ENCODE measurements at regions not wholly inside any gene's neighbourhood (a gene's known extent, or its start where the extent isn't known, plus 50 kb on each side); places are given as distances from the start of the nearest gene placed in this dataset.

GRCh38 chr2:38498045-38498481, 104.7 kb downstream of the HNRNPLL start:
- Mint-ChIP-seq H3K4me3 (peak overlapping the region; percentile 63), H3K4me1 (peaks cover 11% of the 10 kb centered on the region), H3K27me3 (peaks cover 5% of the 10 kb centered on the region), H3K36me3 (ENCODE audit: low read depth) (no peaks in the 10 kb centered on the region), H3K9me3 (peaks cover 7% of the 10 kb centered on the region), H3K27ac (peak overlapping the region; percentile 74)
- no peak for TF ChIP-seq CTCF (IDR thresholded peaks at IDR 0.05)
- peak; percentile 98 for ATAC-seq (ENCODE audit: low read depth)
- peak; percentile 21 for DNase-seq
- CTCF ChIA-PET: interaction anchor here (1.1 to 3.4 kb wide), 2 partner anchors 11 to 122 kb away, joined by 3 to 23 read pairs; no protein-coding TSS in a partner anchor
- POLR2A ChIA-PET: interaction anchor here (0.7 to 1.4 kb wide), 3 partner anchors 35 to 575 kb away, joined by 3 to 5 read pairs (median 4); partner anchors contain the start of gene SRSF7
- intact Hi-C loops (cut with micrococcal nuclease): loop anchor here (2.0 kb wide), 1 partner anchor 121 kb away; the partner anchor contains the start of gene ATL2

- H3K9me3 Mint-ChIP-seq: peaks cover 6% of the 10 kb centered on the region
- ChIA-PET CTCF (interaction anchor here (3.4 kb wide), 1 partner anchor 11 kb away, joined by 23 read pairs; no protein-coding TSS in a partner anchor), POLR2A (interaction anchor here (0.9 to 1.4 kb wide), 2 partner anchors 35 to 254 kb away, joined by 3 to 5 read pairs; partner anchors contain the start of gene SRSF7)
- H3K4me1 Mint-ChIP-seq: peaks cover 11% of the 10 kb centered on the region
- no peaks in the 10 kb centered on the region for H3K36me3 Mint-ChIP-seq (ENCODE audit: low read depth)
- H3K4me3 Mint-ChIP-seq: no peak overlapping the region
- intact Hi-C loops (cut with micrococcal nuclease): loop anchor here (2.0 kb wide), 1 partner anchor 121 kb away; the partner anchor contains the start of gene ATL2
- H3K27ac Mint-ChIP-seq: no peak overlapping the region
- ATAC-seq (ENCODE audit: low read depth): no peak
- TF ChIP-seq CTCF (IDR thresholded peaks at IDR 0.05): no peak
- no peak for DNase-seq
- peaks cover 5% of the 10 kb centered on the region for H3K27me3 Mint-ChIP-seq
Measured at GRCh38 chr2:38497670-38498037, 105.1 kb downstream of the HNRNPLL start.

GRCh38 chr2:38496927-38497669, 105.6 kb downstream of the HNRNPLL start:
- POLR2A ChIA-PET: no interaction called here
- no peak for ATAC-seq (ENCODE audit: low read depth)
- no peak overlapping the region for H3K4me3 Mint-ChIP-seq
- CTCF ChIA-PET: interaction anchor here (3.4 kb wide), 1 partner anchor 12 kb away, joined by 23 read pairs; no protein-coding TSS in a partner anchor
- H3K27me3 Mint-ChIP-seq: peaks cover 2% of the 10 kb centered on the region
- H3K4me1 Mint-ChIP-seq: peaks cover 11% of the 10 kb centered on the region
- DNase-seq: no peak
- intact Hi-C loops (cut with micrococcal nuclease): no loop called here
- no peak for TF ChIP-seq CTCF (IDR thresholded peaks at IDR 0.05)
- H3K36me3 Mint-ChIP-seq (ENCODE audit: low read depth): no peaks in the 10 kb centered on the region
- H3K9me3 Mint-ChIP-seq: peaks cover 3% of the 10 kb centered on the region
- no peak overlapping the region for H3K27ac Mint-ChIP-seq

GRCh38 chr2:38495880-38496279, 106.8 kb downstream of the HNRNPLL start:
- POLR2A ChIA-PET: no interaction called here
- H3K27me3 Mint-ChIP-seq: no peaks in the 10 kb centered on the region
- intact Hi-C loops (cut with micrococcal nuclease): no loop called here

More at GRCh38 chr2:38495880-38496279, 106.8 kb downstream of the HNRNPLL start:
- CTCF ChIA-PET: no interaction called here
- Mint-ChIP-seq H3K27ac (no peak overlapping the region), H3K36me3 (ENCODE audit: low read depth) (no peaks in the 10 kb centered on the region), H3K4me1 (peaks cover 11% of the 10 kb centered on the region), H3K9me3 (no peaks in the 10 kb centered on the region), H3K4me3 (no peak overlapping the region)
- no peak for ATAC-seq (ENCODE audit: low read depth)
- no peak for TF ChIP-seq CTCF (IDR thresholded peaks at IDR 0.05)
- DNase-seq: no peak

Data from activated B cell treated with CpG ODN at 0.5 μM for 24 hours (primary cell).